Spleen (tissue), 7 donors: ENCODE measurements at regions not wholly inside any gene's neighbourhood (a gene's known extent, or its start where the extent isn't known, plus 50 kb on each side); places are given as distances from the start of the nearest gene placed in this dataset.
"Not testable (repeated sequence)": the region's sequence is repeated elsewhere in the genome, so short reads cannot be mapped to it uniquely, and the experiment has no call there.

Experiments
- POLR2A ChIP-seq, 3 donors: fragments of 450-650 bp; IDR thresholded peaks; one replicate each; pipeline ENCODE4 v1.5.1; 2017; ENCODE audit warnings: antibody characterized with exemption in 3 of 3, mild to moderate bottlenecking in 1 of 3
- POLR2AphosphoS5 ChIP-seq, 3 donors: sonication (generic); formaldehyde crosslinking; IDR thresholded peaks; one replicate each; pipeline ENCODE4 v1.5.1; 2017; ENCODE audit warnings: antibody characterized with exemption in 3 of 3
- TF ChIP-seq, protein P1 (sequence below), 11 experiments: fragments of 200-600 bp in 7 of 11; fragments of 450-650 bp in 4 of 11; sonication (generic) in 4 of 11; IDR thresholded peaks in 8 of 11; conservative IDR thresholded peaks in 3 of 11; 1 replicate in 7 of 11; 2 replicates in 4 of 11; pipeline versions ENCODE4 v1.4.0 to v1.8.0; 2016 to 2021; ENCODE audit warnings: antibody characterized with exemption in 11 of 11, inconsistent platforms in 4 of 11, mild to moderate bottlenecking in 1 of 11
- donor health status: DM: no; HTN: no; CAD: no; lungs with moderate emphysema.
- donor health status: DM: no; HTN: no; CAD: no.
- donor health status: DM: no; HTN: no; CAD: no.

DNA sequence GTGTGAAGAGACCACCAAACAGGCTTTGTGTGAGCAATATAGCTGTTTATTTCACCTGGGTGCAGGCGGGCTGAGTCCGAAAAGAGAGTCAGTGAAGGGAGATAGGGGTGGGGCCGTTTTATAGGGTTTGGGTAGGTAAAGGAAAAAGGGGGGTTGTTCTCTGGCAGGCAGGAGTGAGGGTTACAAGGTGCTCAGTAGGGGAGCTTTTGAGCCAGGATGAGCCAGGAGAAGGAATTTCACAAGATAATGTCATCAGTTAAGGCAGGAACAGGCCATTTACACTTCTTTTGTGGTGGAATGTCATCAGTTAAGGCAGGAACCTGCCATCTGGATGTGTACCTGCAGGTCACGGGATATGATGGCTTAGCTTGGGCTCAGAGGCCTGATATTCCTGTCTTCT is 768.4 kb upstream of the KIRREL3 start:
- not testable (repeated sequence) for TF ChIP-seq POLR2A, POLR2AphosphoS5 (IDR thresholded peaks at IDR 0.05)
- TF ChIP-seq, protein P1, sequence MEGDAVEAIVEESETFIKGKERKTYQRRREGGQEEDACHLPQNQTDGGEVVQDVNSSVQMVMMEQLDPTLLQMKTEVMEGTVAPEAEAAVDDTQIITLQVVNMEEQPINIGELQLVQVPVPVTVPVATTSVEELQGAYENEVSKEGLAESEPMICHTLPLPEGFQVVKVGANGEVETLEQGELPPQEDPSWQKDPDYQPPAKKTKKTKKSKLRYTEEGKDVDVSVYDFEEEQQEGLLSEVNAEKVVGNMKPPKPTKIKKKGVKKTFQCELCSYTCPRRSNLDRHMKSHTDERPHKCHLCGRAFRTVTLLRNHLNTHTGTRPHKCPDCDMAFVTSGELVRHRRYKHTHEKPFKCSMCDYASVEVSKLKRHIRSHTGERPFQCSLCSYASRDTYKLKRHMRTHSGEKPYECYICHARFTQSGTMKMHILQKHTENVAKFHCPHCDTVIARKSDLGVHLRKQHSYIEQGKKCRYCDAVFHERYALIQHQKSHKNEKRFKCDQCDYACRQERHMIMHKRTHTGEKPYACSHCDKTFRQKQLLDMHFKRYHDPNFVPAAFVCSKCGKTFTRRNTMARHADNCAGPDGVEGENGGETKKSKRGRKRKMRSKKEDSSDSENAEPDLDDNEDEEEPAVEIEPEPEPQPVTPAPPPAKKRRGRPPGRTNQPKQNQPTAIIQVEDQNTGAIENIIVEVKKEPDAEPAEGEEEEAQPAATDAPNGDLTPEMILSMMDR (IDR thresholded peaks at IDR 0.05 in 8 of 11, conservative IDR thresholded peaks at IDR 0.05 in 3 of 11): not testable (repeated sequence)
